Activated CD4-positive, alpha-beta T cell treated with anti-CD3 and anti-CD28 coated beads for 36 hours (primary cell): ENCODE measurements at regions not wholly inside any gene's neighbourhood (a gene's known extent, or its start where the extent isn't known, plus 50 kb on each side); places are given as distances from the start of the nearest gene placed in this dataset.

Experiments
- ATAC-seq: fragments of 200-7000 bp; cut with Tn5 transposase; one replicate; pipeline ENCODE4 v1.10.0; 2021; ENCODE audit warnings: mild to moderate bottlenecking, moderate library complexity
- CTCF ChIA-PET: fragments of 350-600 bp; sonication (Branson Sonifier 250); formaldehyde crosslinking; loops from one replicate; lab custom pipeline; 2021; ENCODE audit warnings: antibody characterized with exemption; lab: Charles Lee
- POLR2A ChIA-PET: fragments of 350-600 bp; sonication (Branson Sonifier 250); formaldehyde crosslinking; loops from one replicate; lab custom pipeline; 2021; ENCODE audit warnings: antibody characterized with exemption, inconsistent platforms; lab: Charles Lee
- DNase-seq: peaks from one replicate; pipeline ENCODE4 v3.0.0-alpha.2; 2020
- H3K27ac Mint-ChIP-seq: one replicate; pipeline ENCODE4 v1.8.0; 2021; ENCODE audit warnings: mixed read lengths
- H3K27me3 Mint-ChIP-seq: one replicate; pipeline ENCODE4 v1.8.0; 2021; ENCODE audit warnings: mixed read lengths
- H3K36me3 Mint-ChIP-seq: one replicate; pipeline ENCODE4 v1.8.0; 2021; ENCODE audit warnings: low read depth, mixed read lengths
- H3K4me1 Mint-ChIP-seq: one replicate; pipeline ENCODE4 v1.8.0; 2021; ENCODE audit warnings: mixed read lengths
- H3K4me3 Mint-ChIP-seq: one replicate; pipeline ENCODE4 v1.8.0; 2021; ENCODE audit warnings: mild to moderate bottlenecking, moderate library complexity, mixed read lengths
- H3K9me3 Mint-ChIP-seq: one replicate; pipeline ENCODE4 v1.8.0; 2021; ENCODE audit warnings: low read depth, mixed read lengths
- intact Hi-C, 2 experiments: fragments of 100-400 bp; cut with DNase I in 1 of 2; cut with micrococcal nuclease in 1 of 2; formaldehyde crosslinking; loops; one replicate each; pipeline versions ENCODE4 v1.14.2 to v1.15.1; 2022 to 2024; cut with DNase I, micrococcal nuclease

DNA sequence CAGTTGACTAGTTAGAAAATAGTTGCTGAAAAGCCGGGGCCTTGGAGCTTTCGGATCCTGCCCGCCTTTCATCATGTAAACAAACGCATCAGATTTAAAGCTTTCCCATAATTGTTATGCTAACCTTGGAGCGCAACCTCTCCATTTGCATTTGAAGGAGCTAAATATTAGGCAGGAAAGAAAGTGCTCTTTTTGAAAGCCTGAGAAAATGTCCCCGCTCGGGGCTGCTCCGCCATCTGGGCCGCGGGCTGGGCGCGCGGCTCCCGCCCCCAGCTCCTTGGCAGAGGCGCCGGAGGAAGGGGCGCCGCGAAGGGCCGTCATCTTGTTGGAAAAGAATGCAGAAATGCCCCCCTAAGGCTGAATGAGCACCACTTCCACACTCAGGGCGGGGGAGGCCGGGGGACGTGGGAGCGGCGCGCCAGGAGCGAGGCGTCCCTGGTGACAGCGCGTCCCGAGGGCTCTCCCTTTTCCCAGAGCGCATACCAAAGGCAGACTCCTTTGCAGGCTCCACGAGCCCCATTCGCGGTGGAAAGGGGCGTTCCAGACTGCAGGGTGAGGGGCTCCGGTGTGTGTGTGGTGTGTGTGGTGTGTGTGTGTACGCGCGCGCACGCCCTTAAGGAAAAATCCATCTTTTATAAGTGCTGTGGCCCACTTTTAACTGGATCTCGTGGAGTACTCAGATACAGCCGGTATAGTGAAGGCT, 145.6 kb upstream of the ID4 start:
- intact Hi-C loops: no loop called here
- DNase-seq (no peak), ATAC-seq (no peak)
- ChIA-PET POLR2A (no interaction called here), CTCF (no interaction called here)
- no peak overlapping the region for H3K27ac Mint-ChIP-seq
- H3K27me3 Mint-ChIP-seq: peaks cover 16% of the 10 kb centered on the region
- H3K4me1 Mint-ChIP-seq: no peaks in the 10 kb centered on the region
- H3K36me3 Mint-ChIP-seq: no peaks in the 10 kb centered on the region
- H3K4me3 Mint-ChIP-seq: no peak overlapping the region
- peaks cover 3% of the 10 kb centered on the region for H3K9me3 Mint-ChIP-seq

- ATAC-seq: no peak
- Mint-ChIP-seq H3K9me3 (no peaks in the 10 kb centered on the region), H3K27ac (no peak overlapping the region), H3K4me1 (no peaks in the 10 kb centered on the region), H3K36me3 (no peaks in the 10 kb centered on the region), H3K4me3 (no peak overlapping the region), H3K27me3 (peaks cover 16% of the 10 kb centered on the region)
- no peak for DNase-seq
- intact Hi-C loops: no loop called here
- POLR2A ChIA-PET: no interaction called here
- CTCF ChIA-PET: no interaction called here
Measured at GRCh38 chr6:19692506-19693298, 144.5 kb upstream of the ID4 start.

DNA sequence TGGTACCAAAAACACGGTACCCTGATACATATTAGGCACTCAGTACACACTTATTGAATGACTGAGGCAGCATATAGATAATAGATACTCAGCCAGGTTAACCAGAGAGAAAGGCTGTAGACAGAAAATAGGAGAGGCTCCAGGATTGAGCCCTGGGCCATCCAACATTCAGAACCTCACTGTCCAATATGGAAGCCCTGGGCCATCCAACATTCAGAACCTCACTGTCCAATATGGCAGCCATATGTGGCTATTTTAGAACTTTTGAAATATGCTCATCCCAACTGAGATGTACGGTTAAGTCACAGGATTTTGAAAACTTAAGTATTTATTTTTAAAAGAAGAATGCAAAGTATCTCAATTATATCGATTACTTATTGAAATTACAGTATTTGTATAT, 142.5 kb upstream of the ID4 start:
- Mint-ChIP-seq H3K4me3 (no peak overlapping the region), H3K4me1 (no peaks in the 10 kb centered on the region), H3K36me3 (no peaks in the 10 kb centered on the region), H3K27me3 (peaks cover 19% of the 10 kb centered on the region), H3K27ac (no peak overlapping the region), H3K9me3 (peaks cover 2% of the 10 kb centered on the region)
- ChIA-PET POLR2A (no interaction called here), CTCF (no interaction called here)
- no peak for DNase-seq
- ATAC-seq: no peak
- intact Hi-C loops: no loop called here

DNA sequence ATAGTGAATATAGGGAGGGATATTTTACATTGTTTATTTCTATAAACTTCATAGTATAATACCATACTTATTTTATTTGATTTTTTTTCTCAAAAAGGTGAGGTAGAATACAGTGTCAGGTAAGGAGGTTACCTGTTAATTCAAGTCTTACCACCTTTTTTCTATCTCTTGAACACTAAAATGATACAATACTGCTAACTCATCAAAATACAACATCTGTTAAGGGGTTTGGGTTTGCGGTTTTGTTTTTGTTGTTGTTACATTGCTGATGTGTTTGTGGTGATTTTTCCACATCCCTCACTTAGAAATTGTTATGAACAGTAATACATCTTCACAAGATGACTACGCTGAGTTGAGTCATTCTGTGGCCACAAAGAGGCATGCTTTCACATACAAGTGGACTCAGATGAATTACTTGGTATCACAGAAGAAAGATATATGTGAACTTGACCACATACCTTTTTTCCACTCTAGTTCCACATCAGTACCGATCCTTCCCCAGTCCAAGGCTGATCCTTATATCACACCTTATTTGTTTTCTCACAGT, 139.4 kb upstream of the ID4 start:
- Mint-ChIP-seq H3K27me3 (peaks cover 5% of the 10 kb centered on the region), H3K36me3 (no peaks in the 10 kb centered on the region), H3K4me1 (no peaks in the 10 kb centered on the region), H3K9me3 (peaks cover 2% of the 10 kb centered on the region), H3K27ac (no peak overlapping the region), H3K4me3 (no peak overlapping the region)
- intact Hi-C loops: no loop called here
- ChIA-PET POLR2A (no interaction called here), CTCF (no interaction called here)
- no peak for DNase-seq
- ATAC-seq: no peak

DNA sequence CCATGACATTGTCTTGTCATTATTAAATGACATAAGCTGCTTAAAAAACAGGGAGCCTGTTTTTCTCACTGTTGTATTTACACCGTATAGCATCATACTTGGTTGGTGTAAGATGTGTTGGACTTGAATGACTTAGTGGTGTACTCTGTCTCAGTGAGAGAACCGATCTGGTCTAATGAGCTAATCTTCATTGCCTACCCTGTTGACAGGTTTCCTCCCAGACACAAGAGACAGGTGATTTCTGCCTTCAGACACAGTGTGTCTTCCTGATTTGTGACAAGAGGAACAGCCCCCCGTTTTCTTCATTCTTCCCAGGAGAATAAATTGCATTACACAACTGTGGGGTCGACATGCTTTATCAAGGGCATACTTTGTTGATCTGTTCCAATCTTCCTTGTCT, 137.2 kb upstream of the ID4 start:
- DNase-seq: no peak
- POLR2A ChIA-PET: no interaction called here
- no peak overlapping the region for H3K27ac Mint-ChIP-seq
- H3K4me1 Mint-ChIP-seq: no peaks in the 10 kb centered on the region
- CTCF ChIA-PET: no interaction called here
- no peak for ATAC-seq
- peaks cover 3% of the 10 kb centered on the region for H3K27me3 Mint-ChIP-seq
- intact Hi-C loops: no loop called here
- no peak overlapping the region for H3K4me3 Mint-ChIP-seq
- peaks cover 2% of the 10 kb centered on the region for H3K9me3 Mint-ChIP-seq
- no peaks in the 10 kb centered on the region for H3K36me3 Mint-ChIP-seq

DNA sequence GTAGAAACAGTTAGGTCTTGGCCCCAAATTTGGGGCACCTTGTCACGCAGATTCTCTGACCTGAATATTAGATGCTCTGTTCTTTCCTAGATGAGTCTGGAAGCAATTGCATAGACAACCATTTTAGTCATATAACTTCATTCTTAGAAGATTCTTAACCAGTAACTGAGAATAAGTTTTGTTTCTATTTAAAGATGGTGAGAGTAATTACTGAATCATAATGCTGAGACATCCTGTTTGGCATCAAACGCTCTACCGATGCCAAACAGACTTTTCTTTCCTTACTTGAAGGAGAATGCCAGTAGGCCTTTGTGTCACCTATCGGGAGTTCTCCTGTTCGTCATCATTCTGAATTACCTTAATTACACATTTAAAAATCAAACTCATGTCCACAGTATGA, 131.6 kb upstream of the ID4 start:
- H3K9me3 Mint-ChIP-seq: peaks cover 4% of the 10 kb centered on the region
- ChIA-PET CTCF (no interaction called here), POLR2A (no interaction called here)
- intact Hi-C loops: no loop called here
- H3K4me3 Mint-ChIP-seq: no peak overlapping the region
- H3K27ac Mint-ChIP-seq: no peak overlapping the region
- no peaks in the 10 kb centered on the region for H3K4me1 Mint-ChIP-seq
- ATAC-seq: no peak
- no peaks in the 10 kb centered on the region for H3K27me3 Mint-ChIP-seq
- DNase-seq: no peak
- H3K36me3 Mint-ChIP-seq: no peaks in the 10 kb centered on the region

DNA sequence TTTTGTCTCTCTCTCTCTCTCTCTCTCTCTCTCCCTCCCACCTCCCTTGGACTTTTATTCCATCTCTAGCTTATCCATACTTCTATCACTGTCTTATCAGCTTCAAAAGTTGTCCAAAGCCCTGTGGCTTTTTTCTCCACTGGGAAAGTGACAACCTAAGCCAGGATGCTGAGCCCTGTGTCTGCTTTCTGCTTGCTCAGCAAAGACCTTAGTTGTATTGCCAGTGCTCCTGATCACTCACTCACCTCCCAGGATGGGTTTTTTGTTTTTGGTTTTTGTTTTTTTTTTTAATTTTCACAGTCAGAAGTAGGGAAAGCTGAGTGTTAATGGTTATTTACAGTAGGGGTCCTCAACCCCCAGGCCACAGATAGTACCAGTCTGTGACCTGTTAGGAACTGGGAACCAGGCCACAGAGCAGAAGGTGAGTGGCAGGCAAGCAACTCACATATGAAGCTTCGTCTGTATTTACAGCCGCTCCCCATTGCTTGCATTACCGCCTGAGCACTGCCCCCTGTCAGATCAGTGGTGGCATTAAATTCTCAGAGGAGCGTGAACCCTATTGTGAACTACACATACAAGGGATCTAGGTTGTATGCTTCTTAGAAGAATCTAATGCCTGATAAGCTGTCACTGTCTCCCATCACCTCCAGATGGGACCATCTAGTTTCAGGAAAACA, 125.0 kb upstream of the ID4 start:
- Mint-ChIP-seq H3K27ac (no peak overlapping the region), H3K36me3 (no peaks in the 10 kb centered on the region), H3K27me3 (no peaks in the 10 kb centered on the region), H3K4me3 (no peak overlapping the region), H3K4me1 (no peaks in the 10 kb centered on the region), H3K9me3 (peaks cover 4% of the 10 kb centered on the region)
- DNase-seq (no peak), ATAC-seq (no peak)
- ChIA-PET POLR2A (no interaction called here), CTCF (no interaction called here)
- intact Hi-C loops: no loop called here

- Mint-ChIP-seq H3K4me1 (no peaks in the 10 kb centered on the region), H3K36me3 (no peaks in the 10 kb centered on the region), H3K9me3 (peaks cover 4% of the 10 kb centered on the region), H3K27me3 (no peaks in the 10 kb centered on the region), H3K27ac (no peak overlapping the region), H3K4me3 (no peak overlapping the region)
- CTCF ChIA-PET: interaction anchor here (1.4 kb wide), 1 partner anchor 33 kb away, joined by 4 read pairs; no protein-coding TSS in a partner anchor
- DNase-seq (no peak), ATAC-seq (no peak)
- POLR2A ChIA-PET: no interaction called here
- intact Hi-C loops: no loop called here
Measured at GRCh38 chr6:19712998-19713397, 124.2 kb upstream of the ID4 start.

GRCh38 chr6:19713411-19713810, 123.8 kb upstream of the ID4 start:
- H3K4me1 Mint-ChIP-seq: no peaks in the 10 kb centered on the region
- no peaks in the 10 kb centered on the region for H3K36me3 Mint-ChIP-seq
- intact Hi-C loops: no loop called here
- peaks cover 4% of the 10 kb centered on the region for H3K9me3 Mint-ChIP-seq
- ChIA-PET CTCF (interaction anchor here (1.4 kb wide), 1 partner anchor 33 kb away, joined by 4 read pairs; no protein-coding TSS in a partner anchor), POLR2A (no interaction called here)
- no peak overlapping the region for H3K4me3 Mint-ChIP-seq
- no peak overlapping the region for H3K27ac Mint-ChIP-seq
- H3K27me3 Mint-ChIP-seq: no peaks in the 10 kb centered on the region
- DNase-seq: no peak
- ATAC-seq: no peak

- CTCF ChIA-PET: interaction anchor here (1.4 kb wide), 1 partner anchor 34 kb away, joined by 4 read pairs; no protein-coding TSS in a partner anchor
- H3K4me1 Mint-ChIP-seq: no peaks in the 10 kb centered on the region
- DNase-seq: no peak
- ATAC-seq: no peak
- no peak overlapping the region for H3K27ac Mint-ChIP-seq
- H3K27me3 Mint-ChIP-seq: no peaks in the 10 kb centered on the region
- peaks cover 2% of the 10 kb centered on the region for H3K9me3 Mint-ChIP-seq
- H3K4me3 Mint-ChIP-seq: no peak overlapping the region
- intact Hi-C loops: no loop called here
- H3K36me3 Mint-ChIP-seq: no peaks in the 10 kb centered on the region
- POLR2A ChIA-PET: no interaction called here
Measured at GRCh38 chr6:19713984-19714383, 123.2 kb upstream of the ID4 start.

- CTCF ChIA-PET: no interaction called here
- H3K27me3 Mint-ChIP-seq: no peaks in the 10 kb centered on the region
- ATAC-seq: no peak
- POLR2A ChIA-PET: no interaction called here
- no peaks in the 10 kb centered on the region for H3K4me1 Mint-ChIP-seq
- H3K27ac Mint-ChIP-seq: no peak overlapping the region
- no peak for DNase-seq
- H3K36me3 Mint-ChIP-seq: no peaks in the 10 kb centered on the region
- H3K9me3 Mint-ChIP-seq: no peaks in the 10 kb centered on the region
- intact Hi-C loops: no loop called here
- no peak overlapping the region for H3K4me3 Mint-ChIP-seq
Measured at GRCh38 chr6:19714434-19715166, 122.6 kb upstream of the ID4 start.
